HEK293T (cell line): ENCODE measurements at regions not wholly inside any gene's neighbourhood (a gene's known extent, or its start where the extent isn't known, plus 50 kb on each side); places are given as distances from the start of the nearest gene placed in this dataset.

ENCODE experiments used
- CTCF ChIA-PET: fragments of 350-600 bp; formaldehyde crosslinking; extraction: SDS; loops from one replicate; lab custom pipeline; 2021; ENCODE audit warnings: antibody characterized with exemption, inconsistent platforms; lab: Yijun Ruan, JAX
- POLR2A ChIA-PET: fragments of 350-600 bp; formaldehyde crosslinking; extraction: SDS; loops from one replicate; lab custom pipeline; 2020; ENCODE audit warnings: antibody characterized with exemption, inconsistent platforms; lab: Yijun Ruan, JAX
- DNase-seq: peaks from one replicate; pipeline ENCODE4 v3.0.0; 2012; ENCODE audit warnings: mixed read lengths; ENCODE audit errors: extremely low spot score
- ARNT ChIP-seq: fragments of 450-650 bp; IDR thresholded peaks from 2 replicates; pipeline ENCODE4 v1.6.1; 2017; ENCODE audit warnings: mild to moderate bottlenecking
- BHLHE40 ChIP-seq: fragments of 450-650 bp; IDR thresholded peaks from 2 replicates; pipeline ENCODE4 v1.6.1; 2016; ENCODE audit warnings: mild to moderate bottlenecking, moderate library complexity, borderline replicate concordance
- CTBP1 ChIP-seq: fragments of 450-650 bp; IDR thresholded peaks from 2 replicates; pipeline ENCODE4 v1.6.1; 2016; ENCODE audit warnings: borderline replicate concordance
- ELF4 ChIP-seq: fragments of 450-650 bp; IDR thresholded peaks from 2 replicates; pipeline ENCODE4 v1.6.1; 2017; ENCODE audit warnings: antibody characterized with exemption
- FOXA1 ChIP-seq: fragments of 450-650 bp; IDR thresholded peaks from 2 replicates; pipeline ENCODE4 v1.6.1; 2016; ENCODE audit warnings: mild to moderate bottlenecking
- FOXK2 ChIP-seq: fragments of 450-650 bp; IDR thresholded peaks from 2 replicates; pipeline ENCODE4 v1.6.1; 2016; ENCODE audit warnings: mild to moderate bottlenecking
- FOXM1 ChIP-seq: fragments of 450-650 bp; IDR thresholded peaks from 2 replicates; pipeline ENCODE4 v1.6.1; 2017; ENCODE audit warnings: mild to moderate bottlenecking, borderline replicate concordance
- HDGF ChIP-seq: fragments of 450-650 bp; IDR thresholded peaks from 2 replicates; pipeline ENCODE4 v1.6.1; 2017; ENCODE audit warnings: antibody characterized with exemption, borderline replicate concordance
- L3MBTL2 ChIP-seq: fragments of 450-650 bp; conservative IDR thresholded peaks from 2 replicates; pipeline ENCODE4 v1.6.1; 2016; ENCODE audit warnings: mild to moderate bottlenecking
- LEF1 ChIP-seq: fragments of 450-650 bp; IDR thresholded peaks from 2 replicates; pipeline ENCODE4 v1.6.1; 2017; ENCODE audit warnings: mild to moderate bottlenecking, borderline replicate concordance
- NFRKB ChIP-seq: fragments of 450-650 bp; IDR thresholded peaks from 2 replicates; pipeline ENCODE4 v1.6.1; 2016; ENCODE audit warnings: mild to moderate bottlenecking, moderate library complexity
- SP1 ChIP-seq: fragments of 450-650 bp; IDR thresholded peaks from 2 replicates; pipeline ENCODE4 v1.6.1; 2017
- SUZ12 ChIP-seq: fragments of 450-650 bp; IDR thresholded peaks from 2 replicates; pipeline ENCODE4 v1.6.1; 2016; ENCODE audit warnings: mild to moderate bottlenecking
- TARDBP ChIP-seq: fragments of 450-650 bp; IDR thresholded peaks from 2 replicates; pipeline ENCODE4 v1.6.1; 2016
- ZNF384 ChIP-seq: fragments of 450-650 bp; IDR thresholded peaks from 2 replicates; pipeline ENCODE4 v1.6.1; 2016
- TF ChIP-seq, protein P1 (sequence below): fragments of 450-650 bp; IDR thresholded peaks from 2 replicates; pipeline ENCODE4 v1.6.1; 2016

DNA sequence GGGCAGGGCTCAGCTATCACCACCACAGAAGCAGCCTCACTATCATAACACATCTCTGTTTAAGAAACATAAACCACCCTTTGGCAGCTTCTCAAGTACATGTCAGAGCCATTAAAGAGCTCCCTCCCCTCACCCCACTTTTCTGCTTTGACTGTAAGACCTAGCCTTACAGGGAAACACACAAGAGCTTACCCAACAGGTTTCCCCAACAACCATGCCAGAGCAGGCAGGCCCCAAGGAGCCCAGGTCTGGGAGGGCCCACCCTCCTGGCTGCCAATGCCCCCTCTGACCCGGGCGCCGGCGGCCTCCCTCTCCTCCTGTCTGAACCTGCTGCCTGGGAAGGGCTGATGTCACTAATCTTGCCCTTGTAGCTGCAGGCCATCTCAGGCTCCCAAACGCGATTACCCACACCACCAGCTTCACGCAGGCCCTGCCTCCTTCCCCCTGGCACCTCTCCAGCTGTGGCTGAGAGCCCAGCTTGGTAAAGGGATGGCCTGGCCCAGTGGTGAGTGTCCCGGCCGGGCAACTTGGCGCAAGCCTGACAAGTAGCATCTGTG is 402.0 kb downstream of the MAFB start:
- no peak for DNase-seq
- POLR2A ChIA-PET, result no interaction called here
- CTCF ChIA-PET, result no interaction called here

DNA sequence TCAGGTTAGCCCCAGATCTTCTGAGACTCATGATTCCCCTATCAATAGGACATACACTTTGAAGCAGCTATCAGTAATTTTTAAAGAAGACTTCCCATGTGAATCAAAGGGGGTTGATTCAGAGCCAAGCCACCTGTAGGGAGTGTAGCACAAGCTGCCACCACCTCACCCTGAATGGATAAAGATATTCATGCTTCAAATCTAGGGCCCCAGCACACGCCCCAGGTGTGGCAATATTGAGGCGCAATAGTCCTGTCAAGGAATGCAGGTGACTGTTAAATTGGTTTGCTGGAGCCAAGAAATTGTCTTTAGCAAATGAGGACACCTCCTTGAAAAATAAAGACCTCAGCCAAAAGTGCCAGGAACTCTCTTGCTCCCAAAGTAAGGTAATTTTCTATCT is 404.4 kb downstream of the MAFB start:
- no peak for TF ChIP-seq BHLHE40
- TF ChIP-seq SUZ12, result no peak
- no peak for TF ChIP-seq SP1
- TF ChIP-seq ZNF384, result no peak
- no peak for TF ChIP-seq TARDBP
- TF ChIP-seq NFRKB, result no peak
- no peak for DNase-seq
- CTCF ChIA-PET, result no interaction called here
- POLR2A ChIA-PET, result no interaction called here

More for the DNA sequence above, 402.0 kb downstream of the MAFB start:
- no peak for TF ChIP-seq SUZ12
- TF ChIP-seq L3MBTL2, result no peak
- no peak for TF ChIP-seq LEF1
- TF ChIP-seq HDGF, result no peak
- no peak for TF ChIP-seq FOXM1
- TF ChIP-seq, protein P1, sequence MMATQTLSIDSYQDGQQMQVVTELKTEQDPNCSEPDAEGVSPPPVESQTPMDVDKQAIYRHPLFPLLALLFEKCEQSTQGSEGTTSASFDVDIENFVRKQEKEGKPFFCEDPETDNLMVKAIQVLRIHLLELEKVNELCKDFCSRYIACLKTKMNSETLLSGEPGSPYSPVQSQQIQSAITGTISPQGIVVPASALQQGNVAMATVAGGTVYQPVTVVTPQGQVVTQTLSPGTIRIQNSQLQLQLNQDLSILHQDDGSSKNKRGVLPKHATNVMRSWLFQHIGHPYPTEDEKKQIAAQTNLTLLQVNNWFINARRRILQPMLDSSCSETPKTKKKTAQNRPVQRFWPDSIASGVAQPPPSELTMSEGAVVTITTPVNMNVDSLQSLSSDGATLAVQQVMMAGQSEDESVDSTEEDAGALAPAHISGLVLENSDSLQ, result no peak
- no peak for TF ChIP-seq BHLHE40
- TF ChIP-seq ZNF384, result no peak
- no peak for TF ChIP-seq ARNT
- no peak for TF ChIP-seq CTBP1
- TF ChIP-seq NFRKB, result no peak
- TF ChIP-seq SP1, result no peak
- no peak for TF ChIP-seq ELF4
- no peak for TF ChIP-seq FOXK2
- no peak for TF ChIP-seq TARDBP

DNA sequence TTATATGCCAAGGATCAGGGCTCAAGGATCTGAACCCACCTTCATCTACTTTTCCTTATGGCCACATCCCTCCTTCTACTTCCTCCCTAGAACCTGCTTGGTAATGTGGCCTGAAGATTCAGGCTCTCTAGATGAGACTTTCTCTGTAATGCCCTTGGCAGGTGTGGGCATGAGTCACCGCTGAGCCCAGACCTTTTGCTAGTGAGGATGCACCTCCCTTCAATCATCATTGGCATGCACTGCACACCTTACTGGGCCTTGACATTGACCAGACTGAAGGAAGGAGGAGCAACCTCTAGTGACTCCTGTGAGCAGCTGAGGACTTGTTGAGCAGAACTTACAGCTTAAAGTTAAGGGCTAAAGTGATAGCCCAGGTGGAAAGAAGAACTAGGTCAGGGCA is 405.3 kb downstream of the MAFB start:
- DNase-seq, result no peak
- CTCF ChIA-PET, result no interaction called here
- TF ChIP-seq BHLHE40, result no peak
- TF ChIP-seq LEF1, result no peak
- no peak for TF ChIP-seq ELF4
- TF ChIP-seq, protein P1, result no peak
- TF ChIP-seq ZNF384, result no peak
- no peak for TF ChIP-seq SUZ12
- no peak for TF ChIP-seq HDGF
- TF ChIP-seq FOXK2, result no peak
- TF ChIP-seq SP1, result no peak
- TF ChIP-seq L3MBTL2, result no peak
- TF ChIP-seq FOXM1, result no peak
- no peak for TF ChIP-seq NFRKB
- no peak for TF ChIP-seq FOXA1
- TF ChIP-seq CTBP1, result no peak
- no peak for TF ChIP-seq ARNT

DNA sequence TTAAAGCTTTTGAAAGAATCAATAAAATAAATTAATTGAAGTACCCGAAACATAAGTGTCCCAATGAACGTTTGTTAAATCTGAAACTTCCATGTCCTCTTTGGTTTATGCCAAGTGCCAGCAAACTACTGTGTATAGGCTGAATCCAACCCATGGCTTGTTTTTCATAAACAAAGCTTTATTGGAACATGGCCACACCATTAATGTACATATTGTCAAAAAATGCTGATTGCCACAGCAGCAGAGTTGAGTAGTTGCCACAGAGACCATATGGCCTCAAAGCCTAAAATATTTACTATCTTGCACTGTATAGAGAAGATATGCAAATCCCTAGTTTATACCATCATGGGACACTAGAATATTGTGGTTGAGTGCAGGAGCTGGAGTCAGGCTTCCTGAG is 406.1 kb downstream of the MAFB start:
- DNase-seq, result no peak
- no peak for TF ChIP-seq FOXM1
- no peak for TF ChIP-seq SUZ12
- TF ChIP-seq HDGF, result no peak
- ChIA-PET CTCF (no interaction called here), POLR2A (no interaction called here)

More for the DNA sequence above, 405.3 kb downstream of the MAFB start:
- POLR2A ChIA-PET, result no interaction called here

DNA sequence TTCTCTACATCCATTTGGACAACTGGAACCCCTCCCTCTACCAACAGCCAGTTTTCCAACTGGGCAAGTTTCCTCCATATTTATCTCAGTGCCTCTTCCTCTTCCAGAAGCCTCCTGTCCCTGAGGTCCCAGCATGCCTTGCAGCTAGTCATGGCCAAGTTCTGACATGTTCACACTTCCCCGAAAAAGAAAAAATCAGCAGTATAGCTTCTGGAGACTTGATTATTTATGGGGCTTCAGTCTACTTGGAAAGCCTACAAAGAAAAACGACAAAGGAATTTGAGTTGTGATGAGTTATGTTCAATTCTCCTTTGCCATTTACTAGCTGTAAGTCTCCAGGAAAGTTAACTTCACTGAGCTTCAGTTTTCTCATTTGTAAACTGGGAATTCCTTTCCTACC is 406.5 kb downstream of the MAFB start:
- no peak for TF ChIP-seq ELF4
- CTCF ChIA-PET, result no interaction called here
- POLR2A ChIA-PET, result no interaction called here
- DNase-seq, result no peak

DNA sequence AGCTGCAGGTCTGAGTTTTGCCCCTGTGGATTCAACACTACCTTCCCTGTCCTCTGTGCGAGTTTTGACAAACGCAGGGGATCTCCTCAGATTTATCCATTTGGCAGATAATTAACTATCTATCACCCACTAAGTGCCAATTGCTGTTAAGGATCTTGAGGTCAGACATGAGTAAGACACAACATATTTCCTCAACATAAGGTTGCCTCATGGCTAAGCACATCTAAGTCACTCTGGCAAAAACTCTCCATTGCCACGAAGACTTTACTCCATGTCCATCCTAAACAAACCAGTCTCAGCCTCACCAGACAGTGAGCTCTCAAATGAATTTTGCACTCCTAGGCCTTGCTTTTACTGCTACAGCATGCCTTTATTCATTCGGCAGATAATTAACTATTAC is 408.4 kb downstream of the MAFB start:
- TF ChIP-seq FOXM1 (no peak), NFRKB (no peak), L3MBTL2 (no peak), ZNF384 (no peak), SP1 (no peak), ARNT (no peak), FOXA1 (no peak)
- ChIA-PET CTCF (no interaction called here), POLR2A (no interaction called here)
- DNase-seq, result no peak

DNA sequence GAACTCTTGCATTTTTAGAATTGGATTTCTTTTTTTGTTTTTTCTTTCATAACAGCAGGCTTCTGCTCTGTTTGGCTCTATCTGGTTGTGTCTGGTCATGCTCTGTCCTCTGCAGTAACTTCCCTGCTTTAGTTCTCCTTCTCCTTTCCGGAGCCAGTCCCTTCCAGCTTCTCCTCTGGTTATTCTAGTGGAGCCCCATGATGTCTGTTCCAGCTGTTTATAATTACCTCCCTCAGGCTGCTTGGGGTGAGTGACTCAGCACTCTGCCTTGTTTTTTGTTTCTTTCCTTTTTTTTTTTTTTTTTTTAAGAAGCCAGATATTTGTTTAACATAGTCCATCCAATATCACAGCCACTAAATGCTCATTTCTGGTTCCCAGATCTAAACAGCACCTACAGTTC is 409.6 kb downstream of the MAFB start:
- ChIA-PET POLR2A (no interaction called here), CTCF (interaction anchor here (0.7 kb wide), 1 partner anchor 28 kb away, joined by 3 read pairs; no protein-coding TSS in a partner anchor)
- TF ChIP-seq ARNT (no peak), L3MBTL2 (no peak), SUZ12 (no peak), ZNF384 (no peak), TARDBP (no peak), BHLHE40 (no peak), SP1 (no peak), FOXM1 (no peak), HDGF (no peak), LEF1 (no peak), ELF4 (no peak), FOXA1 (no peak), CTBP1 (no peak), NFRKB (no peak), FOXK2 (no peak)
- TF ChIP-seq, protein P1, result no peak
- DNase-seq, result no peak
